Fibroblast of lung (primary cell): ENCODE measurements at regions not wholly inside any gene's neighbourhood (a gene's known extent, or its start where the extent isn't known, plus 50 kb on each side); places are given as distances from the start of the nearest gene placed in this dataset.

Source experiments
- DNase-seq, 2 donors: peaks; one replicate each; pipeline versions ENCODE4 v3.0.0 to v3.0.0-alpha.2; 2010; ENCODE audit warnings: low read depth in 2 of 2
- H2AFZ ChIP-seq: 2 replicates; pipeline ENCODE4 v1.5.1; 2012; ENCODE audit warnings: low read length, control low read depth, inconsistent platforms
- H3K27ac ChIP-seq: 2 replicates; pipeline ENCODE4 v1.5.1; 2011; ENCODE audit warnings: low read length, control low read depth; ENCODE audit not compliant: insufficient read depth
- H3K27me3 ChIP-seq: 2 replicates; pipeline ENCODE4 v1.5.1; 2011; ENCODE audit warnings: mild to moderate bottlenecking, low read length; ENCODE audit not compliant: control insufficient read depth, insufficient read depth
- H3K36me3 ChIP-seq: 2 replicates; pipeline ENCODE4 v1.5.1; 2011; ENCODE audit warnings: low read length; ENCODE audit not compliant: control insufficient read depth, insufficient read depth
- H3K4me1 ChIP-seq: 2 replicates; pipeline ENCODE4 v1.5.1; 2011; ENCODE audit warnings: low read length; ENCODE audit not compliant: control insufficient read depth, insufficient read depth; ENCODE audit errors: extremely low read depth
- H3K4me2 ChIP-seq: 2 replicates; pipeline ENCODE4 v1.5.1; 2011; ENCODE audit warnings: low read length, control low read depth; ENCODE audit not compliant: insufficient read depth; ENCODE audit errors: extremely low read depth
- H3K4me3 ChIP-seq, 4 experiments: fragments of 200-600 bp in 1 of 4; sonication (generic) in 1 of 4; replicated peaks in 1 of 4; 2 replicates each; pipeline ENCODE4 v1.5.1; 2011 to 2016; ENCODE audit warnings: low read length in 4 of 4, low read depth in 3 of 4, mild to moderate bottlenecking in 3 of 4, control low read depth in 2 of 4, inconsistent platforms in 1 of 4, mixed read lengths in 1 of 4; ENCODE audit not compliant: insufficient read depth in 1 of 4; ENCODE audit errors: control extremely low read depth in 1 of 4
- H3K79me2 ChIP-seq: 2 replicates; pipeline ENCODE4 v1.5.1; 2012; ENCODE audit warnings: mild to moderate bottlenecking, low read length, inconsistent platforms; ENCODE audit not compliant: control insufficient read depth, insufficient read depth
- H3K9ac ChIP-seq: 2 replicates; pipeline ENCODE4 v1.5.1; 2011; ENCODE audit warnings: mild to moderate bottlenecking, low read length, control low read depth; ENCODE audit not compliant: insufficient read depth
- H3K9me3 ChIP-seq: 2 replicates; pipeline ENCODE4 v1.5.1; 2012; ENCODE audit warnings: low read depth, low read length; ENCODE audit not compliant: control insufficient read depth, insufficient read depth
- H4K20me1 ChIP-seq: 2 replicates; pipeline ENCODE4 v1.5.1; 2011; ENCODE audit warnings: low read length; ENCODE audit not compliant: control insufficient read depth, insufficient read depth; ENCODE audit errors: extremely low read depth
- CTCF ChIP-seq, 2 donors: IDR thresholded peaks in 1 of 2; conservative IDR thresholded peaks in 1 of 2; 1 replicate in 1 of 2; 2 replicates in 1 of 2; pipeline ENCODE4 v1.5.1; 2011 to 2012; ENCODE audit warnings: low read length in 2 of 2, control low read depth in 1 of 2, inconsistent platforms in 1 of 2, low read depth in 1 of 2, mild to moderate bottlenecking in 1 of 2
- EZH2 ChIP-seq: IDR thresholded peaks from 2 replicates; pipeline ENCODE4 v1.5.1; 2012; ENCODE audit warnings: low read length, control low read depth, mild to moderate bottlenecking; ENCODE audit errors: missing control alignments

GRCh38 chr3:176160997-176161396, 1036.3 kb downstream of the TBL1XR1 start:
- Histone ChIP-seq H2AFZ (no peak overlapping the region), H3K9ac (no peak overlapping the region), H3K27ac (no peak overlapping the region), H3K9me3 (no peaks in the 10 kb centered on the region), H3K36me3 (no peaks in the 10 kb centered on the region), H4K20me1 (no peaks in the 10 kb centered on the region), H3K4me3 (no peak overlapping the region), H3K4me1 (no peaks in the 10 kb centered on the region), H3K27me3 (no peaks in the 10 kb centered on the region), H3K4me2 (no peak overlapping the region), H3K79me2 (no peaks in the 10 kb centered on the region)
- TF ChIP-seq CTCF (conservative IDR thresholded peaks at IDR 0.05 in 1 of 2, IDR thresholded peaks at IDR 0.05 in 1 of 2; ENCODE audit: low read depth in 1 of 2, low read length in 2 of 2) (no peak), EZH2 (no peak)
- no peak for DNase-seq

- Histone ChIP-seq H4K20me1 (no peaks in the 10 kb centered on the region), H3K79me2 (no peaks in the 10 kb centered on the region), H3K4me3 (no peak overlapping the region), H3K9ac (no peak overlapping the region), H3K27ac (no peak overlapping the region), H3K4me1 (no peaks in the 10 kb centered on the region), H3K9me3 (no peaks in the 10 kb centered on the region), H3K27me3 (no peaks in the 10 kb centered on the region), H3K4me2 (no peak overlapping the region), H2AFZ (no peak overlapping the region), H3K36me3 (no peaks in the 10 kb centered on the region)
- peak in 1 of 2 donors; percentile 10 for DNase-seq
- no peak for TF ChIP-seq EZH2
- no peak for TF ChIP-seq CTCF (conservative IDR thresholded peaks at IDR 0.05 in 1 of 2, IDR thresholded peaks at IDR 0.05 in 1 of 2; ENCODE audit: low read depth in 1 of 2, low read length in 2 of 2)
Observed at GRCh38 chr3:176159796-176160195, 1037.5 kb downstream of the TBL1XR1 start.

GRCh38 chr3:176155012-176155411, 1042.3 kb downstream of the TBL1XR1 start:
- Histone ChIP-seq H3K27ac (no peak overlapping the region), H3K79me2 (no peaks in the 10 kb centered on the region), H3K9me3 (no peaks in the 10 kb centered on the region), H4K20me1 (no peaks in the 10 kb centered on the region), H3K4me1 (no peaks in the 10 kb centered on the region), H2AFZ (no peak overlapping the region), H3K9ac (no peak overlapping the region), H3K27me3 (no peaks in the 10 kb centered on the region), H3K4me3 (no peak overlapping the region), H3K4me2 (no peak overlapping the region), H3K36me3 (no peaks in the 10 kb centered on the region)
- TF ChIP-seq EZH2 = no peak
- TF ChIP-seq CTCF (conservative IDR thresholded peaks at IDR 0.05 in 1 of 2, IDR thresholded peaks at IDR 0.05 in 1 of 2; ENCODE audit: low read depth in 1 of 2, low read length in 2 of 2) = no peak
- DNase-seq = no peak
